ENCODE measurements at regions not wholly inside any gene's neighbourhood (a gene's known extent, or its start where the extent isn't known, plus 50 kb on each side); places are given as distances from the start of the nearest gene placed in this dataset.

- no peaks in the 10 kb centered on the region for H3K9me1 ChIP-seq (ENCODE audit: control insufficient read depth, insufficient read depth, low read length)
- H3K4me3 ChIP-seq = no peak overlapping the region
- intact Hi-C loops (cut with micrococcal nuclease) (no loop called here), in situ Hi-C loops (cut with MboI) (no loop called here)
- FAIRE-seq (no peak), ATAC-seq (no peak), DNase-seq (ENCODE audit: extremely low read depth in 1 of 4, low spot score in 3 of 4) (no peak)
- no peak overlapping the region for H2AFZ ChIP-seq (ENCODE audit: low read depth, low read length)
- TF ChIP-seq GTF2E2 (tag; IDR thresholded peaks at IDR 0.05) = no peak
- peak; percentile 61 for TF ChIP-seq MAFG (tag; conservative IDR thresholded peaks at IDR 0.05)
- peak; percentile 63 for TF ChIP-seq ZNF316 (IDR thresholded peaks at IDR 0.05)
- TF ChIP-seq MAFK (IDR thresholded peaks at IDR 0.05; ENCODE audit: low read length) = peak; percentile 63
- peak; percentile 52; the same call in 1 of the 2 replicates for TF ChIP-seq C11orf30 (IDR thresholded peaks at IDR 0.05; ENCODE audit: low read depth)
- peak; percentile 69 for TF ChIP-seq MAFF (IDR thresholded peaks at IDR 0.05; ENCODE audit: low read length)
- H4K20me1 ChIP-seq (replicated peaks; ENCODE audit: control insufficient read depth, insufficient read depth, low read length) = no peaks in the 10 kb centered on the region
- CTCF ChIA-PET (ENCODE audit: low intra/inter-chr PET ratio) = no interaction called here
- no peaks in the 10 kb centered on the region for H3K79me2 ChIP-seq (ENCODE audit: control insufficient read depth, insufficient read depth, low read length)
- POLR2A ChIA-PET = no interaction called here
- 6% methylated on average over 7 of the region's 8 CpGs for WGBS (ENCODE audit: insufficient coverage, low coverage, missing lambda C conversion rate)
- H3K9me3 ChIP-seq (replicated peaks; ENCODE audit: control insufficient read depth, insufficient read depth, low read depth, low read length) = peaks cover 2% of the 10 kb centered on the region; the same call in 1 of the 2 replicates
- H3K36me3 ChIP-seq (ENCODE audit: control insufficient read depth, insufficient read depth, low read length) = no peaks in the 10 kb centered on the region
- H3K4me2 ChIP-seq (ENCODE audit: insufficient read depth, low read length) = no peak overlapping the region
- H3K9ac ChIP-seq (ENCODE audit: insufficient read depth in 1 of 2, low read depth in 2 of 2, low read length in 2 of 2) = no peak overlapping the region
- no TSS peak for BruUV-seq (replicated peaks)
- no peak overlapping the region for H3K27ac ChIP-seq (ENCODE audit: extremely low read depth, low read depth, low read length)
- H3K27me3 ChIP-seq (ENCODE audit: control insufficient read depth in 2 of 2, insufficient read depth in 2 of 2, low read length in 2 of 2) = no peaks in the 10 kb centered on the region
- H3K4me1 ChIP-seq (replicated peaks in 1 of 2; ENCODE audit: control insufficient read depth in 2 of 2, insufficient read depth in 2 of 2, low read length in 2 of 2) = no peaks in the 10 kb centered on the region
These were observed 405.4 kb upstream of the PRKX start for GRCh38 chrX:4118666-4119530.

DNA sequence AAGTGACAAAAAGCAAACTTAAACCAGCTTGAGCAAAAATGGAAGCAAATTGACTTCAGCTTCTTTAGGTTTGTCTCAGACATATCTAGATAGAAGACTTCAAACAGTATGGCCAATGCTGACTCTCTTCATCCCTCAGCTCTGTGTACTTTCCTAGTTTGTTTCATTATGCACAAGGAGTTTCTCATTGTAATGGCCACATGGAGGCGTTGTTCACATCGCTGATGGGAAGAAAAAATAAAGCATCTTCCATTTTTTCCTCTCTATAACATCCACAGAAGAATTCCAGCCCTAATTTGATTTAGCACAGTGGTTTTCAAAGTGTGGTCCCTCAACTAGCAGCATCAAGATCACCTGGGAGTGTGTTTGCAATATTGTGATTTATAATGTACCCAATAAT is 397.5 kb upstream of the PRKX start:
- Histone ChIP-seq H3K4me3 (no peak overlapping the region), H3K79me2 (ENCODE audit: control insufficient read depth, insufficient read depth, low read length) (no peaks in the 10 kb centered on the region), H3K4me1 (replicated peaks in 1 of 2; ENCODE audit: control insufficient read depth in 2 of 2, insufficient read depth in 2 of 2, low read length in 2 of 2) (no peaks in the 10 kb centered on the region), H3K4me2 (ENCODE audit: insufficient read depth, low read length) (no peak overlapping the region), H3K27ac (ENCODE audit: extremely low read depth, low read depth, low read length) (no peak overlapping the region), H3K9ac (ENCODE audit: insufficient read depth in 1 of 2, low read depth in 2 of 2, low read length in 2 of 2) (no peak overlapping the region), H3K36me3 (ENCODE audit: control insufficient read depth, insufficient read depth, low read length) (no peaks in the 10 kb centered on the region), H4K20me1 (replicated peaks; ENCODE audit: control insufficient read depth, insufficient read depth, low read length) (no peaks in the 10 kb centered on the region), H3K9me1 (ENCODE audit: control insufficient read depth, insufficient read depth, low read length) (no peaks in the 10 kb centered on the region), H3K27me3 (ENCODE audit: control insufficient read depth in 2 of 2, insufficient read depth in 2 of 2, low read length in 2 of 2) (no peaks in the 10 kb centered on the region), H3K9me3 (replicated peaks; ENCODE audit: control insufficient read depth, insufficient read depth, low read depth, low read length) (no peaks in the 10 kb centered on the region), H2AFZ (ENCODE audit: low read depth, low read length) (no peak overlapping the region)
- no TSS peak for BruUV-seq (replicated peaks)
- ATAC-seq (no peak), FAIRE-seq (no peak), DNase-seq (ENCODE audit: extremely low read depth in 1 of 4, low spot score in 3 of 4) (no peak)
- intact Hi-C loops (cut with micrococcal nuclease) (no loop called here), in situ Hi-C loops (cut with MboI) (no loop called here)
- TF ChIP-seq ZNF24 (IDR thresholded peaks at IDR 0.05) = no peak
- no peak for TF ChIP-seq RAD21 (CRISPR knock-in tag; conservative IDR thresholded peaks at IDR 0.05 in 1 of 2, IDR thresholded peaks at IDR 0.05 in 1 of 2)
- no peak for TF ChIP-seq CBX5 (IDR thresholded peaks at IDR 0.05; ENCODE audit: borderline replicate concordance, low read depth)
- no peak for TF ChIP-seq FOXM1 (IDR thresholded peaks at IDR 0.05; ENCODE audit: low read depth)
- TF ChIP-seq FOXM1 (CRISPR knock-in tag; IDR thresholded peaks at IDR 0.05; ENCODE audit: low read depth) = no peak
- no peak for TF ChIP-seq BCOR (IDR thresholded peaks at IDR 0.05)
- ChIA-PET CTCF (ENCODE audit: low intra/inter-chr PET ratio) (no interaction called here), POLR2A (no interaction called here)
- 0% methylated on average over 1 of the region's 2 CpGs for WGBS (ENCODE audit: insufficient coverage, low coverage, missing lambda C conversion rate)
